Natural killer cell (primary cell): ENCODE measurements at regions not wholly inside any gene's neighbourhood (a gene's known extent, or its start where the extent isn't known, plus 50 kb on each side); places are given as distances from the start of the nearest gene placed in this dataset.

Experiments used
- ATAC-seq, 3 donors: fragments of 150-1000 bp in 2 of 3; fragments of 200-7000 bp in 1 of 3; cut with Tn5 transposase; 1 replicate in 1 of 3; 2 replicates in 2 of 3; pipeline ENCODE4 v1.10.0; 2021; ENCODE audit warnings: mild to moderate bottlenecking in 2 of 3, moderate library complexity in 2 of 3
- DNase-seq, 2 donors: peaks; one replicate each; pipeline versions ENCODE4 v3.0.0 to v3.0.0-alpha.2; 2013 to 2021; ENCODE audit warnings: mixed read lengths in 1 of 2
- H3K27ac ChIP-seq: one replicate; pipeline ENCODE4 v1.5.1; 2013; ENCODE audit warnings: mild to moderate bottlenecking, low read length
- H3K27me3 ChIP-seq: one replicate; pipeline ENCODE4 v1.6.1; 2013; ENCODE audit warnings: low read length; ENCODE audit not compliant: control insufficient read depth, insufficient read depth
- H3K36me3 ChIP-seq: one replicate; pipeline ENCODE4 v1.6.1; 2013; ENCODE audit warnings: low read length; ENCODE audit not compliant: control insufficient read depth, insufficient read depth
- H3K4me1 ChIP-seq: one replicate; pipeline ENCODE4 v1.6.1; 2013; ENCODE audit warnings: low read length; ENCODE audit not compliant: control insufficient read depth, insufficient read depth
- H3K4me3 ChIP-seq: one replicate; pipeline ENCODE4 v1.5.1; 2013; ENCODE audit warnings: low read length
- H3K9me3 ChIP-seq: one replicate; pipeline ENCODE4 v1.6.1; 2013; ENCODE audit warnings: low read length; ENCODE audit not compliant: control insufficient read depth, insufficient read depth
- H3K27ac Mint-ChIP-seq, 2 donors: one replicate each; pipeline ENCODE4 v1.8.0; 2022; ENCODE audit warnings: mild to moderate bottlenecking in 2 of 2, mixed read lengths in 2 of 2, moderate library complexity in 1 of 2
- H3K27me3 Mint-ChIP-seq, 2 donors: one replicate each; pipeline ENCODE4 v1.8.0; 2022; ENCODE audit warnings: low read depth in 2 of 2, mixed read lengths in 2 of 2
- H3K36me3 Mint-ChIP-seq: one replicate; pipeline ENCODE4 v1.8.0; 2022; ENCODE audit warnings: mixed read lengths
- H3K4me1 Mint-ChIP-seq, 2 donors: one replicate each; pipeline ENCODE4 v1.8.0; 2022; ENCODE audit warnings: mixed read lengths in 2 of 2
- H3K4me3 Mint-ChIP-seq: one replicate; pipeline ENCODE4 v1.8.0; 2022; ENCODE audit warnings: mild to moderate bottlenecking, moderate library complexity, mixed read lengths
- H3K9me3 Mint-ChIP-seq, 2 donors: one replicate each; pipeline ENCODE4 v1.8.0; 2022; ENCODE audit warnings: mixed read lengths in 2 of 2
- WGBS: methylation state at CpG from one replicate; pipeline ENCODE4 v1.1.7; 2013; ENCODE audit warnings: missing lambda C conversion rate; ENCODE audit not compliant: insufficient coverage; 5-methylcytosine and 5-hydroxymethylcytosine counted together
- intact Hi-C: fragments of 100-400 bp; cut with micrococcal nuclease; formaldehyde crosslinking; loops from one replicate; pipeline ENCODE4 v1.14.2; 2022
- TF ChIP-seq, protein P1 (sequence below): fragments of 200-600 bp; IDR thresholded peaks from one replicate; pipeline ENCODE4 v1.8.0; 2022; ENCODE audit warnings: antibody characterized with exemption

DNA sequence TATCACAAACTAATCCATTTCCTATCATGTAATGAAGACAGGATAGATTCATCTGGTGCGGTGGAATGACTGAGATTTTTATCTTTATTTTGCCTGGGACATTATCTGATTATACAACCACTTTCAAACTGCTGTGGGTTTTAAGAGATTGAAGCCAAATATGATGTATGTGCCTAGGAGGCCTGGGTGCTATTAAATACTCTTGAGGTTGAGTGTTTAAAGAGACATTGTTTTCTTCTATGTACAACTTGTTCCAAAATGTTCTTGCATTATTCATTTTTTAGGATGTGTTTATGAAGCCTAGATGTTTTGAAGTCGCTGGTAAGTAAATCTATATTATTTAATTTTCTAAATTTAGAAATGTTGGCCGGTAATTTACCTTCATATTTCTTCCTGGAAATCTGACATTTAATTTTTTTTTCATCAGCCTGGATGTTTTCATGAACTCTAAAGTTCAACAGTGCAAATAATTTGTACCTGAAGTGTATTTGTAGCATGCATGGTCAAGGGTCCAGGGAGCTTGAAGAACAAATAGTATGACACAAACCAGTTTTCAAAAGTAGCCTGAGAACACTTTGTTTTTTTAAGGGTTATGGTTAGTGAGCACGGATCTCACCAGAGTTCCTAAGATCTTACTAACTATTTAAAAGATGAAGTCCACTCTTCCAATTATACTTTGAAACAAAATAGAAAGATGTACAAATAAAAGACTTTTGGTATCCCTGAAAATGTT lies 72.8 kb upstream of the ATP8A1 start:
- no peak overlapping the region for H3K4me3 ChIP-seq
- no peaks in the 10 kb centered on the region for H3K36me3 Mint-ChIP-seq
- no peaks in the 10 kb centered on the region for H3K4me1 Mint-ChIP-seq
- peaks cover 2 to 3% of the 10 kb centered on the region in 2 donors for H3K9me3 Mint-ChIP-seq
- WGBS: no CpG with 5 or more reads among the region's 4 CpGs
- no peak overlapping the region for H3K27ac Mint-ChIP-seq
- no peak overlapping the region for H3K27ac ChIP-seq
- ATAC-seq (no peak), DNase-seq (no peak)
- TF ChIP-seq, protein P1, sequence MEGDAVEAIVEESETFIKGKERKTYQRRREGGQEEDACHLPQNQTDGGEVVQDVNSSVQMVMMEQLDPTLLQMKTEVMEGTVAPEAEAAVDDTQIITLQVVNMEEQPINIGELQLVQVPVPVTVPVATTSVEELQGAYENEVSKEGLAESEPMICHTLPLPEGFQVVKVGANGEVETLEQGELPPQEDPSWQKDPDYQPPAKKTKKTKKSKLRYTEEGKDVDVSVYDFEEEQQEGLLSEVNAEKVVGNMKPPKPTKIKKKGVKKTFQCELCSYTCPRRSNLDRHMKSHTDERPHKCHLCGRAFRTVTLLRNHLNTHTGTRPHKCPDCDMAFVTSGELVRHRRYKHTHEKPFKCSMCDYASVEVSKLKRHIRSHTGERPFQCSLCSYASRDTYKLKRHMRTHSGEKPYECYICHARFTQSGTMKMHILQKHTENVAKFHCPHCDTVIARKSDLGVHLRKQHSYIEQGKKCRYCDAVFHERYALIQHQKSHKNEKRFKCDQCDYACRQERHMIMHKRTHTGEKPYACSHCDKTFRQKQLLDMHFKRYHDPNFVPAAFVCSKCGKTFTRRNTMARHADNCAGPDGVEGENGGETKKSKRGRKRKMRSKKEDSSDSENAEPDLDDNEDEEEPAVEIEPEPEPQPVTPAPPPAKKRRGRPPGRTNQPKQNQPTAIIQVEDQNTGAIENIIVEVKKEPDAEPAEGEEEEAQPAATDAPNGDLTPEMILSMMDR: no peak
- H3K27me3 Mint-ChIP-seq: peaks cover 2 to 11% of the 10 kb centered on the region in 2 donors
- H3K4me3 Mint-ChIP-seq: no peak overlapping the region
- H3K27me3 ChIP-seq: no peaks in the 10 kb centered on the region
- no peaks in the 10 kb centered on the region for H3K4me1 ChIP-seq
- peaks cover 5% of the 10 kb centered on the region for H3K9me3 ChIP-seq
- intact Hi-C loops: no loop called here
- H3K36me3 ChIP-seq: no peaks in the 10 kb centered on the region

DNA sequence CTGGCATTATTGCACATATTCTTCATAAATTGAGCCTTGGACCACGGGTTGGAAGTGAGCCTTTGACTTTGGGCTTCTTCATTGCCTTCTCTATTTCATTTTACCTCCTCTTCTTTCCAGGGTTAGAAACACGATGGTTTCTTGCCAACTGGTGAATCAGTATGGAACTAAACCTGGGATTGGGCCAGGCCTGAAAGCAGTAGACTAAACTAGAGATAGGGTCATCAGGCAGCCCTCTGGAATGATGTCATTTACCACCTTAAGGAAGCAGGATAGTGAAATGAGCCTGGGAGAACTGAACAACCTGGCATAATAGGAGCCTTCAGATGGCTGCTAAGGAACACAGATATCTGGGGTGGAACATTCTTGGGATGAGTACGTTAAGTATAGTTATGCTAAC lies 67.5 kb upstream of the ATP8A1 start:
- Mint-ChIP-seq H3K4me3 (no peak overlapping the region), H3K27ac (no peak overlapping the region), H3K36me3 (no peaks in the 10 kb centered on the region), H3K9me3 (peaks cover 2 to 3% of the 10 kb centered on the region in 2 donors), H3K27me3 (no peaks in the 10 kb centered on the region), H3K4me1 (no peaks in the 10 kb centered on the region)
- H3K27ac ChIP-seq: no peak overlapping the region
- DNase-seq (no peak), ATAC-seq (no peak)
- TF ChIP-seq, protein P1: no peak
- no peaks in the 10 kb centered on the region for H3K27me3 ChIP-seq
- no peaks in the 10 kb centered on the region for H3K36me3 ChIP-seq
- no peak overlapping the region for H3K4me3 ChIP-seq
- intact Hi-C loops: no loop called here
- 90% methylated on average over 2 of the region's 3 CpGs for WGBS
- peaks cover 5% of the 10 kb centered on the region for H3K9me3 ChIP-seq
- no peaks in the 10 kb centered on the region for H3K4me1 ChIP-seq

DNA sequence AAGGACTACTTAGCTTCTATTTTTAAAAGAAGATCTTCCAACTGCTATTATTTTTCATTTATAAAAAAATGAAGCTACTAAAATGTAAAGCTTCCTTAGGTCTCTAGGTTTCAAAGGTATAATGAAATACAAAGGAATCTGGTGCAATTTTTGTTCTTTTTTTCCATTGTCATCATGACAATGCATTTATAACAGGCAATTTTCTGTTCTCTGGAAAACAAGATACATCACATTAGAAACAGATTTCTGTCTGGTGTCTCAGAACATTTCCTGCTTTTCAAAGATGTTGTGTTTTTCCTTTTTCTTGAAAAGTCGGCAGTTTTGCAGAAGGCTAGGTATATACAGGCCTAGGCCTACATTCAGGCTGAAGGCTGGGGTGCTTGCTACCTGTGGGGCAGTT lies 63.6 kb upstream of the ATP8A1 start:
- Mint-ChIP-seq H3K36me3 (no peaks in the 10 kb centered on the region), H3K4me1 (peaks cover 0 to 6% of the 10 kb centered on the region in 2 donors), H3K9me3 (no peaks in the 10 kb centered on the region), H3K27ac (no peak overlapping the region), H3K4me3 (no peak overlapping the region), H3K27me3 (no peaks in the 10 kb centered on the region)
- TF ChIP-seq, protein P1: no peak
- intact Hi-C loops: no loop called here
- Histone ChIP-seq H3K27ac (no peak overlapping the region), H3K9me3 (no peaks in the 10 kb centered on the region), H3K36me3 (no peaks in the 10 kb centered on the region), H3K4me1 (peaks cover 4% of the 10 kb centered on the region), H3K4me3 (no peak overlapping the region), H3K27me3 (no peaks in the 10 kb centered on the region)
- ATAC-seq (no peak), DNase-seq (no peak)
- 0% methylated on average over 1 of the region's 1 CpG for WGBS

DNA sequence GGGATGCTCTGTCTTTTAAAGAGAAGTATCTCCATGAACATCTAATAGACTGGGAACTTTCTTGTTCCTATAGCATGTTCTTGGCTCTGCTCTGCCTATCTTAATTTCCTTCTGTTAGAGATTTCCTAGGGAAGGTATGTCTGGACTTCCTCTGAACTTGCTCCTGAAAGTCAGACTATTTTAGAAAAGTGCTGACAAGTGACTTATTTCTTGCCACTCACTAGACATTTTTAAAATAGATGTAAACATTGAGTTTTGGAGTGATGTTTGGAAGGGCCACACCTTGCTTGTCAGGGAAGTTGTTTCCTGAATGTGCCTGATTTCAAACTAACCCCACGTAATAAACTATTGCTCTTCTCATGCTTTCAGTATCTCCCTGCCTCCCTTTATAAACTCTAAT lies 62.4 kb upstream of the ATP8A1 start:
- no peaks in the 10 kb centered on the region for H3K9me3 Mint-ChIP-seq
- no peaks in the 10 kb centered on the region for H3K27me3 Mint-ChIP-seq
- intact Hi-C loops: no loop called here
- no peaks in the 10 kb centered on the region for H3K36me3 Mint-ChIP-seq
- no peak overlapping the region for H3K4me3 Mint-ChIP-seq
- peaks cover 0 to 6% of the 10 kb centered on the region in 2 donors for H3K4me1 Mint-ChIP-seq
- H3K36me3 ChIP-seq: no peaks in the 10 kb centered on the region
- TF ChIP-seq, protein P1: no peak
- H3K27ac Mint-ChIP-seq: no peak overlapping the region
- peaks cover 4% of the 10 kb centered on the region for H3K4me1 ChIP-seq
- H3K4me3 ChIP-seq: no peak overlapping the region
- DNase-seq (no peak), ATAC-seq (no peak)
- H3K27me3 ChIP-seq: no peaks in the 10 kb centered on the region
- no CpG with 5 or more reads among the region's 1 CpG for WGBS
- H3K27ac ChIP-seq: no peak overlapping the region
- H3K9me3 ChIP-seq: no peaks in the 10 kb centered on the region
